ENCODE measurements at regions not wholly inside any gene's neighbourhood (a gene's known extent, or its start where the extent isn't known, plus 50 kb on each side); places are given as distances from the start of the nearest gene placed in this dataset.

- Histone ChIP-seq H3K36me3 (replicated peaks in 1 of 2; ENCODE audit: control insufficient read depth in 1 of 2, insufficient read depth in 2 of 2, low read length in 1 of 2) (no peaks in the 10 kb centered on the region), H3K27ac (ENCODE audit: low read depth in 2 of 2, low read length in 1 of 2) (no peak overlapping the region), H3K4me3 (ENCODE audit: low read depth in 2 of 2, low read length in 1 of 2) (0 out of 4 replicates have a peak overlapping the region, but pooled peaks of 1 of the 2 experiments have one; percentile 5), H3K9ac (no peak overlapping the region), H3K9me3 (no peaks in the 10 kb centered on the region), H3K27me3 (ENCODE audit: insufficient read depth) (no peaks in the 10 kb centered on the region), H3K9me2 (no peaks in the 10 kb centered on the region), H3K79me2 (ENCODE audit: insufficient read depth) (no peaks in the 10 kb centered on the region), H3K4me2 (no peak overlapping the region), H3F3A (replicated peaks; ENCODE audit: insufficient read depth) (no peaks in the 10 kb centered on the region), H4K20me1 (ENCODE audit: insufficient read depth) (no peaks in the 10 kb centered on the region), H3K4me1 (ENCODE audit: control insufficient read depth in 1 of 2, insufficient read depth in 2 of 2, low read depth in 1 of 2, low read length in 1 of 2) (peaks cover 0 to 4% of the 10 kb centered on the region in 2 experiments; a peak in 2 of 4 replicates), H2AFZ (ENCODE audit: low read depth) (no peak overlapping the region)
- POLR2A ChIA-PET, result no interaction called here
- no peak for TF ChIP-seq EZH2phosphoT487 (IDR thresholded peaks at IDR 0.05; ENCODE audit: borderline replicate concordance, low read depth)
- no peak for TF ChIP-seq MEF2A (IDR thresholded peaks at IDR 0.05; ENCODE audit: borderline replicate concordance, low read depth)
- no peak for TF ChIP-seq USF1 (IDR thresholded peaks at IDR 0.05; ENCODE audit: borderline replicate concordance, low read depth)
- no peak for TF ChIP-seq FOSL2 (IDR thresholded peaks at IDR 0.05; ENCODE audit: borderline replicate concordance, low read depth)
- no peak for TF ChIP-seq ELF1 (IDR thresholded peaks at IDR 0.05)
- no peak for TF ChIP-seq FOXJ3 (CRISPR knock-in tag; IDR thresholded peaks at IDR 0.05)
- TF ChIP-seq CHD2 (IDR thresholded peaks at IDR 0.05; ENCODE audit: low read length, partially characterized antibody), result no peak
- no peak for TF ChIP-seq MXI1 (IDR thresholded peaks at IDR 0.05; ENCODE audit: low read depth, low read length)
- no peak for TF ChIP-seq SIN3A (IDR thresholded peaks at IDR 0.05; ENCODE audit: borderline replicate concordance, low read depth, low read length)
- TF ChIP-seq EP300 (IDR thresholded peaks at IDR 0.05; ENCODE audit: borderline replicate concordance in 1 of 2, low read depth in 1 of 2, low read length in 1 of 2), result no peak
- TF ChIP-seq GABPA (IDR thresholded peaks at IDR 0.05; ENCODE audit: low read depth), result no peak
- TF ChIP-seq IRF3 (IDR thresholded peaks at IDR 0.05; ENCODE audit: low read depth, low read length), result no peak
- 54% methylated on average over 6 of the region's 6 CpGs for WGBS (ENCODE audit: low lambda C conversion rate)
- DNase-seq, result no peak
- CTCF ChIA-PET, result interaction anchor here (0.8 to 0.9 kb wide), 2 partner anchors 25 to 29 kb away, joined by 3 read pairs; no protein-coding TSS in a partner anchor
Measured at GRCh38 chr6:97465877-97466561, 183.0 kb upstream of the MMS22L start.

GRCh38 chr6:97468981-97469380 is 186.0 kb upstream of the MMS22L start:
- Histone ChIP-seq H2AFZ (ENCODE audit: low read depth) (no peak overlapping the region), H3K9ac (no peak overlapping the region), H3K4me2 (no peak overlapping the region), H4K20me1 (ENCODE audit: insufficient read depth) (no peaks in the 10 kb centered on the region), H3K36me3 (replicated peaks in 1 of 2; ENCODE audit: control insufficient read depth in 1 of 2, insufficient read depth in 2 of 2, low read length in 1 of 2) (no peaks in the 10 kb centered on the region), H3K27me3 (ENCODE audit: insufficient read depth) (no peaks in the 10 kb centered on the region), H3K79me2 (ENCODE audit: insufficient read depth) (no peaks in the 10 kb centered on the region), H3K27ac (ENCODE audit: low read depth in 2 of 2, low read length in 1 of 2) (no peak overlapping the region), H3K9me3 (no peaks in the 10 kb centered on the region), H3K4me1 (ENCODE audit: control insufficient read depth in 1 of 2, insufficient read depth in 2 of 2, low read depth in 1 of 2, low read length in 1 of 2) (peaks cover 0 to 4% of the 10 kb centered on the region in 2 experiments; a peak in 2 of 4 replicates), H3K4me3 (ENCODE audit: low read depth in 2 of 2, low read length in 1 of 2) (no peak overlapping the region), H3K9me2 (no peaks in the 10 kb centered on the region), H3F3A (replicated peaks; ENCODE audit: insufficient read depth) (no peaks in the 10 kb centered on the region)
- TF ChIP-seq IRF3 (IDR thresholded peaks at IDR 0.05; ENCODE audit: low read depth, low read length) (no peak), USF1 (IDR thresholded peaks at IDR 0.05; ENCODE audit: borderline replicate concordance, low read depth) (no peak), YY1 (IDR thresholded peaks at IDR 0.05; ENCODE audit: low read depth) (no peak), MEF2A (IDR thresholded peaks at IDR 0.05; ENCODE audit: borderline replicate concordance, low read depth) (no peak)
- no peak for DNase-seq
- POLR2A ChIA-PET, result no interaction called here
- CTCF ChIA-PET, result interaction anchor here (0.6 to 1.2 kb wide), 3 partner anchors 31 to 1377 kb away, joined by 3 read pairs; no protein-coding TSS in a partner anchor
